IPS-18c (cell line): ENCODE measurements at regions not wholly inside any gene's neighbourhood (a gene's known extent, or its start where the extent isn't known, plus 50 kb on each side); places are given as distances from the start of the nearest gene placed in this dataset.

Experiments
- H3K4me3 ChIP-seq: 2 replicates; pipeline ENCODE4 v1.7.0; 2013; ENCODE audit warnings: low read depth, mild to moderate bottlenecking, low read length, moderate library complexity; ENCODE audit not compliant: insufficient read depth
- H3K9me3 ChIP-seq: one replicate; pipeline ENCODE4 v1.6.1; 2013; ENCODE audit warnings: mild to moderate bottlenecking, low read length, moderate library complexity; ENCODE audit not compliant: control insufficient read depth, insufficient read depth

DNA sequence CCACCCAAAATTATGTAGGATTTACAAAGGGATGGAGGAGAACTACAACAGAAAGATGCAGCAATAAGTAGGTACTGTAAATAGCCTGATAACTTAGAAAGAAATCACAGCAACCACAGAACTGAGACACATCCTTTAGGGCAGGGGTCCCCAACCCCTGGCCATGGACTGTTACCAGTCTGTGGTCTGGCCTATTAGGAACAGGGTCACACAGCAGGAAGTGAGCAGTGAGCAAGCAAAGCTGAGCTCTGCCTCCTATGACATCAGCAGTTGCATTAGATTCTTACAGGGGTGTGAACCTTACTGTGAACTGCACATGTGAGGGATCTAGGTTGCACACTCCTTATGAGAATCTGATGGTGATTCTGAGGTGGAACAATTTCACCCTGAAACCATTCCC lies 997.6 kb downstream of the DIAPH3 start:
- Histone ChIP-seq H3K4me3 (no peak overlapping the region), H3K9me3 (no peaks in the 10 kb centered on the region)

DNA sequence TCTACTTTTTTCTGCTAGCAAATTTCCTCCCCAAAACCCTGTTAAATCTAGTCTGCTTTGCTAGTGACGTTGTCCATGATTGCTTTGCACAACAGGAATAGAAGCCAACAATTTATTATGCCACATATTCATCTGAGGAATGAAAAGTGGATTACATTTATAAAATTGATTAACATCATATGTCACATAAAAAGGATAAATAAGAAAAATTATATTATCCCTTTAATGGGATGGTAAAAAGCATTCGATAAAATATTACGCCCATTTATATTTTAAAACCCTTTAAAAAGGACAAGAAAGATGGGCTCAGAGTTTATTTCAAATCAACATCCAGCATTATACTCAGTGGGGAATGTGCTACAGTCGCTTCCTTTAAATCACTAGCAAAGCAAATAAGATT lies 991.7 kb downstream of the DIAPH3 start:
- no peak overlapping the region for H3K4me3 ChIP-seq
- H3K9me3 ChIP-seq = no peaks in the 10 kb centered on the region

DNA sequence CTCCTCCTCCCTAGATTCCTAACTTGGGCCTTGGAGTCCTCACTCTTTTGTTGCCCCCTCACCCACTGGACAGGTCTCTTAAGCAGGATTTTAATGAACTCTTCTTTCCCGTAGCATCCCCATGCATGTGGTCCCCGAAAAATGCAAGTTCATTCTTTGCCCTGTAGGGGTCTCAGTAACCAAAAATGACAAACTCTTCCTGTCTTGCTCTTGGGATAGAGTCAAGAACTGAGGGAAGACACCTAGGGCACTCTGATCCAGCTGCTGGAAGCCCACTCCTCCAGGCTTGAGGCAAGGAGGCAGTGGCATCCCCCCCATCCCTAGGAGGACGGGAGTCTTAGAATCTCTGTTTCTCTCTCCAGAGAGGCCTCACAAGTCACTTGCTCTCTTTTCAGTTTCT lies 987.0 kb downstream of the DIAPH3 start:
- Histone ChIP-seq H3K9me3 (no peaks in the 10 kb centered on the region), H3K4me3 (no peak overlapping the region)

DNA sequence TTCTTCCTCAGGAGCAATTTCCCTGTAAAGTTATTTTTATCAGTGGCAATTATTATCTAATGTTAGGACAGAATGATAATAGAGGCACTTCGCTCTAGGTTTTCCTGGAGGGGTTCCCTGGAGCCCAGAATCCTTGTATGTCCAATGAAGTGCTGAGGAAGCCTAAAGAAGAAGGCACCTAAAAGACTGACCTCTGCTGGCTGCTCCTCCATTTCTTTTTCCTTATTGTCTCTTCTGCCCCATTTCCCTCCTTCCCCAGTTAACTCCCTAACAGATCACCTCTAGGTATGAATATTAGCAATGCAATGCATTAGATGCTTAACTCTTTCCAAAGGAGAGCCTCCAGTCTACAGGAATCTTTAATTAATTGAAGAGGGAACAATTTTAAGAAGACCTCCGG lies 985.4 kb downstream of the DIAPH3 start:
- H3K4me3 ChIP-seq = no peak overlapping the region
- H3K9me3 ChIP-seq = no peaks in the 10 kb centered on the region

DNA sequence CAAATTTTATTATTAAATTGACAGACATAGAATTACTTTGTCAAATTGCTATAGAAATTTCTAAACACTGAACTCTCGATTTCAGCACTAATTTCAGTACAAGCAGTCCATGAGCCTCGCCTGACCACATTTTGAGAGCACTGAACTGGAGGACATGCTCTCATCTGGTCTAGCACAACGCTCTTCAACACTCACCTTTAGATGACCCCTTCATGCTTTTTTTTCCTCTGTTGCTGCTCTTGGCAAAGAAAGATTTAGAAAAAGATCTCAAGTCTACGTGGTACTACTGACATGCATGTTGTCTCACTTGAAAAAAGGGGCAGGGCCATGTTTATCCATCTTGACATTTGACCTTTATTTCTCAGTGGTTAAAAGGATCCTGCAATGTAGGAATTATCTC lies 981.5 kb downstream of the DIAPH3 start:
- H3K9me3 ChIP-seq = no peaks in the 10 kb centered on the region
- H3K4me3 ChIP-seq = no peak overlapping the region

DNA sequence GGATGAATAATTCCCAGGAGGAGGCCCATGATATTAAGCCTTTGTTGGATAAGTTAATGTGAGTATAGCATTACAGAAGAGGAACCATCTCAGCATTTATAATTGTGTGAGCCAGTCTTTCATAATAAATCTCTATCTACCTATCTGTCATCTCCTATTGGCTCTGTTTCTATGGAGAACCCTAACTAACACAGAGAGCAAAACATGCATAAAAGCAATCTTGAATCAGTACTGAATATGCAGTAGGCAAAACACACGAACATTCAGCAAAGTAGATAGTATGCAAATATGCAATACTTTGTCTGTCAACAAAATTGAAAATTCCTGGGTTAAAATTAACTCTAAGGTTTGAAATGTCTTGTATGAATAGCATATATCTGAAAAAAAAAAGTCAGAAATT lies 966.3 kb downstream of the DIAPH3 start:
- Histone ChIP-seq H3K4me3 (no peak overlapping the region), H3K9me3 (no peaks in the 10 kb centered on the region)

DNA sequence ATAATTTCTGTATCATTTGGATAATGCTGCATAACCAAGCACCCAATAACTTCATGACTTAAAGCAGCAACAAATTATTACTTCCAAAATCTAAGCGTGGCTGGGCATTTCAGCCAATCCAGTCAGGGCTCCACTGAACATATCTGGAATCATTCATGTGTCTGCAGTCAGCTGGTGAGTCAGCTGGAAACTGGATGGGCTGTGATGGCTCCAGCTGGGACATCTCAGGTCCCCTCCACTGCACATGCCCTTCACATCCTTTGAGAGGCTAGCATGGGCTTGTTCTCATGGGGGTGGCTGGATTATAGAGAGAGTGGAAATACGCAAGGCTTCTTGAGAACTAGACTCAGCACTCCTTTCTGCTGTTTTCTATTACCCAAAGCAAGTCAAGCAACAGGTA lies 961.9 kb downstream of the DIAPH3 start:
- Histone ChIP-seq H3K4me3 (no peak overlapping the region), H3K9me3 (no peaks in the 10 kb centered on the region)

DNA sequence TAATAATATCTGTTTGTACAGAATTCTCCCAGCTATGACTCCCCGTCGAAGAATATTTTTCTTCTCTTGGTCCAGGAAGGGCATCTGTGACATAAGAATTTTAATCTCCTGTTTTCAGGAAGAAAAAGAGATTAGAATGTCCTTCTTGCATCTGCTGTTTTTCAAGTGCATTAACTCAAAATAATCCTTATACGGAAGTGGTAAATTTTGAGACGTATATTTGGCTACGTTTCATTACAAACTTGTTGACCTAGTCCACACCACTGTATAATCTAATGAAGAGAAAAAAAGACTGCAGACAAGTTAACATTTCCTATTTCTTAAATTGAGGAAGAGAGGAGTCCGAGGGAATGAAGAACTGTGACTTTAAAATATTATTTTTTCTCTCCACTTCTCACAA lies 959.9 kb downstream of the DIAPH3 start:
- Histone ChIP-seq H3K4me3 (no peak overlapping the region), H3K9me3 (no peaks in the 10 kb centered on the region)

DNA sequence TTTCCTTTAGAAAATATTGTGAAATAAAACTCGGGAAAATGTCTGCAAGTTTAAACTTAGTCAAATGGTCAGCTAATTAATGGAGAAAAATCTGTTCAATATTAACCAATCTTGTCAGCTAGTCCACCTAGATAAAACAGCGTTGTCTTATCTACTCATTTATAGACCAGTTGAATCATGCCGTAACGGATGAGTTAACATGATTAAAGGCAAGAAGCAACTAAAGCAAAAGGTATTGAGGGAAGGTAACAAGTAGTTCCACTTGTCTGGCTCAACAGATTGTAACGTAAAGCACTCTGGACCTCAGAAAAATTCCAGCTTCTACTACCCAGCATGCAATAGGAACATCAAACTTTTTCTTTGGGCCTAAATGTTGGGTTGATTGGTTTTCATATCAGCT lies 958.2 kb downstream of the DIAPH3 start:
- Histone ChIP-seq H3K9me3 (no peaks in the 10 kb centered on the region), H3K4me3 (no peak overlapping the region)

DNA sequence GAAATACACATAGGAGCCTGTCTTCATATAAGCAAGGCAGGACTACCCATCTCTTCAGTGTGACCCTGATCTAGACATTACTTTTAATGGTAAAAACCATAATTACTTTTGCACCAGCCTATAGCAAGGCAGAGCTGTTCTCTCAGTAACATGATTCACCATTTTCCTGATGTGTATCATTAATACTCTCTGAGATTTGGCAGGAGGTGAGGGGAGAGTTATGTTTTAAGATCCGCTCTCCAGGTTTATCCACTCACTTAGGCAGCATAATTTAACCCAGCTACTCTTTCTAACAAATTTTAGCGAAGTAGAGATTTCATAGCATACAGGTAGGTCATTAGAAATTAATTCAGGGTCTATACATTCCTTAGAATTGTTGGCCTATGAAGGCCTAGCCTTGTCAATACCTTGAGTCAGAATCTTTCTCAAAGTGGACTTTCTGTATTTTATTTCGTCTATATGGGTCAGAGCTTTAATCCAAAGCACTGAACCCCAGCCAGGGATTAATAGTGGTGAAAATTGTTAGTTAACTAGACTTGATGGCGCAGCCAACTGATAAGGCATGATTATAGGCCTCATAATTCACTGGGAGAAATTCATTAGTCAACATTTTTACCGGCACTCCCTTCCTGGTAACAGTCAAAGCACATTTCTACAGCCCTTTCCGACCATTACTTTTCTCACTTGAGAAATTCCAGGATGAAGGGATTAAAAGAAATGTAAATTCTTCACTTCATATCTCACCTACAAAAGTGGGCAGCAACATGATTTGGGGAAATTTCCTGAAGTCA lies 955.1 kb downstream of the DIAPH3 start:
- Histone ChIP-seq H3K4me3 (no peak overlapping the region), H3K9me3 (no peaks in the 10 kb centered on the region)

DNA sequence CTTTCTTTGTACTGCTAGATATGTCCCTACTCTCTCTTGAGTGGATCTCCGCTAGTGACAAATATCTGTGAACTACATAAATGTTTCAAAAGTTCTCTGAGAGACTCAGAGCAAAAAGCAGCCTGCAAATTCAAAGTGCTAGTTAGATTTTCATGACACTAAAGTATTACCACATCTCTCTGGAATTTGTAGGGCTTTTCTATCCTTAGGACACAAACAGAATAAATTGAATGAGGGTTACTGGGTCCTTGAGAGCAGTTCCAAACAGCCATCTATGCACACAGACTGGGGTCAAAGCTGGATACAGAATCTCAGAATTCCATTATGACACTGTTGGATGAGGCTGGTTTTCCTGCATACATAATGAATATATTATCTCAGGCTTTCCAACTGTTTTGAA lies 953.2 kb downstream of the DIAPH3 start:
- Histone ChIP-seq H3K4me3 (no peak overlapping the region), H3K9me3 (no peaks in the 10 kb centered on the region)

DNA sequence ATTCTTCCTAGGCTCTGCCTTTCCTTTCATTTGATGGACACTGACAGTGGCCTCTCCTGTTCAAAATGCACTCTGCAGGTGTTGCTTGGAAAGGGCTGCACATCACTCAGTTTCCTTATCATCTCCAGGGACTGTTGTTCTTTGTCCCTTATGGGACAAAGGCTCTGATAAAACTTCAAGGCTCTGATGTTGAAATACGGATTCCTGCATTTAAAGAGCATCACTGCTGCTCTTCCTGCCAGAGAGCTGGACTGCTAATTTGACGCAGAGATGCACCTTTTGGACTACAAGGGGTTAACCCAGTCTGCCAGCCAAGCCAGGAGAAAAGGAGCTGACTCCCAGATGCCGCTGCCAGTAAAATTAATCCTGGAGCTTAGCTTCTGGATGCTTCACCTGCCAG lies 952.1 kb downstream of the DIAPH3 start:
- H3K9me3 ChIP-seq = no peaks in the 10 kb centered on the region
- no peak overlapping the region for H3K4me3 ChIP-seq

DNA sequence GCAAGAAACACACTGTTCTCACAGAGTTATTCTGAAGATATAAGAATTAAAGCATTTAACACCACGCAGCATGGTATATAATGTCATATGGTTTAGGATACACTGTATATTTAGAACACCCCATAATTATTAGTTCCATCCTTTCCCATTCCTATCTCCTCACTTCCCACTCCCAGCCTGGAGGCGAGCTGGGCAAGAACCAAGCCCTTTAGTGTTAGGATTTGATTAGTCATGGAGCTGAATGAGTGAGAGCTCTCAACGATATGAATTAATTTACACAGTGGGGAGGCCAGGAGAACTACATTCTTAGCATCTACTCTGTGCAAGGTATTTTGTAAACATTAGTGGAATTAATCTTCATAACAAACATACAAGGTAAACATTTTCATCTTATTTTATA lies 934.3 kb downstream of the DIAPH3 start:
- H3K4me3 ChIP-seq = no peak overlapping the region
- H3K9me3 ChIP-seq = no peaks in the 10 kb centered on the region

DNA sequence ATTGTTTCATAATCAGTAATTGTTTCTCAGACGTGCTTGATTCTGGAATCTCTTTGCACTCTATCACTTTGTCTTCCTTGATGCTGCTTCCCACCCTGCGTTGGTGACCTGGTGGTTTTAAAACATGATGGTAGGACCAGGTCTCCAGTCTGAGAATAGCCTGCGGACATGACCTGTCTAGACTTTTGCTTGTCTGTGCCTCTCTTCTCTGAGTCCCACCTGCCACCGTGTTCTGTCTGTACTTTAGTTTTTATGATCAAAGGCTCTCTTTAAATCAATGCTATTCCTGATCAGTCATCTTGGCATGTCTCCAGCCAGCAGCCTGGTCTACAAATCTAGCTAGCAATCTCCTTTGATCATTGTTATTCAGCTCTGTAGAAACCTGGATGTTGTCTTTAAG lies 933.9 kb downstream of the DIAPH3 start:
- H3K4me3 ChIP-seq = no peak overlapping the region
- no peaks in the 10 kb centered on the region for H3K9me3 ChIP-seq

DNA sequence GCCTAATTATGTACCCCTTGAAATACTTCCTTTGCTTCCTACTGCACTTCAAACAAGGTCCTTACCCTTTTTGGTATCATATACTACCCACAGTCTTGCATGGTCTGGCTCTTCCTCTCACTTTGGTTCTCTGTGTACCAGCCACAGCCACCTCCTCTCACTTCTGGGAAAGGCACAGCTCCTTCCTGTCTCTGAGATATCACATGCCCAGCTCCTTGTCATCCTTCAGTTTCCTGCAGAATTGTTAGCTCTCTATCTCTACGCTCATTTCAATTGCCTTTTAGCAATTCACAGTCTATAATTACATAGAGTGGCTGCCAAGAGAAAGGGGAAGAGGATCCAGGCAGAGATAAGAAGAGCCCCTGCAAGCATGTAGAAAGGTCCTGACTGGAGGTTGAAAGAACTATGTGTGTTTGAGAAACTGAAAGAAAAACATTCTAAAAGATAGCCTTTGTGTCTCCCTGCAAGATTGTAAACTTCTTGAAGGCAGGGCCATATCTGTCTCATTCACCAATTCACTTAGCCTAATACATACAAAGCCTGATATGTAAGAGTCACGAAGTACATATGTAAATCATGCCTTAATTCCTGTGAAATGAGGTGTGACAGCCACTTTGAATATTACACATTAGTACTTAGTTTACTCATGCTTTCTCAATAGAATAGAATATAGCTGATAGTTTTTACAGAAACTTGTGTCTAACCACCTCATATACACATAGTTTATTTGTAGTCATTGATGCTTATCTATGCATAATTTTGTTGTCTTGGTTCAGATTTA lies 933.1 kb downstream of the DIAPH3 start:
- no peaks in the 10 kb centered on the region for H3K9me3 ChIP-seq
- H3K4me3 ChIP-seq = no peak overlapping the region

DNA sequence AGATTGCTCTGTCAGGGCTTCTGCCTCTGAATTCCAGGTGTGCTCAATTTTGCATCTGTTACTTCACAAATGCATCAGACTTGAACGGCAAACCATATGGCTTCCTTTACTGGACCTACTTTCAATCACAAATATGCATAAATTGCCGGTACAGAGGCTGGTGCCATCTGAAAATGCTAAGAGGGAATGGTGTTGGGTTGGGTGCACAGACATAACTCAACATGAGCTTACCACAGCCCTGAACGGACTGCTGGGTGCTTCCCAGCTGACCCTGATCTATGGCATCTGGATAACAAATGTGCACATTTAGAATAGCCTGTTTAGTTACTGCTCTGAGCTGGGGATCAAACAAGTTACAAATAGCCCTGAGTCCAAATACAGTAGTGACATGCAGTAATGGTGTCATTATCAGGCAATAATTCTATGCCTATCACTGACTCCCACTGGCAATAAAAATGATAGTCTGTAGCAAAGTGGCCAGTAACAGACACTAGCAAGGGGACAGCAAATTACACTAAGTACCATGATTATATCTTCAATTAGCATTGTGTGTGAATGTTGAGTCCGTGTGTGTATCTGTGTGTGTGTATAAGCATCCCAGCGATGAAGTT lies 927.3 kb downstream of the DIAPH3 start:
- no peak overlapping the region for H3K4me3 ChIP-seq
- H3K9me3 ChIP-seq = no peaks in the 10 kb centered on the region

DNA sequence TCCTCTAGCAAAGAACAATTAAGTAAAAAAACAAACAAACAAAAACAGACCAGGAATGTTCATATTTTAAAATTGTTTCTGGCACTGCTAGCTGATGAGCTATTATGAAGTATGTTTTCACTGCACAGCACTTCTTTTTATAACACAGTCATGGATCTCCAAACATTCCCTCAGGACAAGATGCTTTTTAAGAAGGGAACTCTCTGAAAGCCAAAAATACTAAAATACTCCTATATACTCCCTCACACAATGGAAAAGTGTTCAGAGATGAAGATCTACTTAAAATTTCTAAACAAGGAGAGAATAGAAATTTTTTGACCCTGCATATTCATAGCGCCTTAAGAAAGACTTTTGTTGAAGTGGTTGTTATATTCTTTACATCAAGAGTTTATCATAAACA lies 926.8 kb downstream of the DIAPH3 start:
- no peak overlapping the region for H3K4me3 ChIP-seq

DNA sequence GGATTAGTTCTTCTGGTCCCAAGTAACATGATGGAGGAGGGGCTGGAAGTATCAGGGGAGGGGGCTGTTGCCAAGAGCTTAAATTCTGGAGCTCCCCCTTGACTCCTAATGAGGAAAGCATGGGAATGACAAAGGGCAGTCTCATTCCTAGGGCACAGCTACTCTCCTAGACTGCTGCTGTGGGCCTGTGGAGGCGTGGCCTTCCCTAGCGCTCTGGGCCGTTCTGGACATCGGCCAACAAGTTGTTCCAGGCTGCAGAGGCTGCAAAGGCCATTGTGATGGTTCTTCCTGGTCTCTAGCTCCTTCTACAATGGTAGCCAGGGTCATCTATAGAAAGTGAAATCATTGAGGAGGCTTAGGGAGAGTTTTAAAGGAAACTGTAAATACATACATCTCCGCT lies 916.6 kb downstream of the DIAPH3 start:
- H3K4me3 ChIP-seq = no peak overlapping the region
- no peaks in the 10 kb centered on the region for H3K9me3 ChIP-seq

More for the DNA sequence above, 926.8 kb downstream of the DIAPH3 start:
- no peaks in the 10 kb centered on the region for H3K9me3 ChIP-seq
